ENCODE measurements at regions not wholly inside any gene's neighbourhood (a gene's known extent, or its start where the extent isn't known, plus 50 kb on each side); places are given as distances from the start of the nearest gene placed in this dataset.
"Not testable (repeated sequence)": the region's sequence is repeated elsewhere in the genome, so short reads cannot be mapped to it uniquely, and the experiment has no call there.

DNA sequence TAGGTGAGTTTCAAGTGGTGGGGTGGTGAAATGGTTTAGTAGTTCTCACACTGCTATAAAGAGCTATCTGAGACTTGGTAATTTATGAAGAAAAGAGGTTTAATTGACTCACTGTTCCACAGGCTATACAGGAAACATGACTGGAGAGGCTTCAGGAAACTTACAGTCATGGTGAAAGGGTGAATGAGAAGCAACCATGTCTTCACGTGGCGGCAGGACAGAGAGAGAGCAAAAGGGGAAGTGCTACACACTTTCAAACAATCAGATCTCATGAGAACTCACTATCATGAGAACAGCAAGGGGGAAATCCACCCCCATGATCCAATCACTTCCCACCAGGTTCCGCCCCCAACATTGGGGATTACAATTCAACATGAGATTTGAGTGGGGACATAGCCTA is 67.3 kb upstream of the KCNA1 start:
- TF ChIP-seq, protein P1, sequence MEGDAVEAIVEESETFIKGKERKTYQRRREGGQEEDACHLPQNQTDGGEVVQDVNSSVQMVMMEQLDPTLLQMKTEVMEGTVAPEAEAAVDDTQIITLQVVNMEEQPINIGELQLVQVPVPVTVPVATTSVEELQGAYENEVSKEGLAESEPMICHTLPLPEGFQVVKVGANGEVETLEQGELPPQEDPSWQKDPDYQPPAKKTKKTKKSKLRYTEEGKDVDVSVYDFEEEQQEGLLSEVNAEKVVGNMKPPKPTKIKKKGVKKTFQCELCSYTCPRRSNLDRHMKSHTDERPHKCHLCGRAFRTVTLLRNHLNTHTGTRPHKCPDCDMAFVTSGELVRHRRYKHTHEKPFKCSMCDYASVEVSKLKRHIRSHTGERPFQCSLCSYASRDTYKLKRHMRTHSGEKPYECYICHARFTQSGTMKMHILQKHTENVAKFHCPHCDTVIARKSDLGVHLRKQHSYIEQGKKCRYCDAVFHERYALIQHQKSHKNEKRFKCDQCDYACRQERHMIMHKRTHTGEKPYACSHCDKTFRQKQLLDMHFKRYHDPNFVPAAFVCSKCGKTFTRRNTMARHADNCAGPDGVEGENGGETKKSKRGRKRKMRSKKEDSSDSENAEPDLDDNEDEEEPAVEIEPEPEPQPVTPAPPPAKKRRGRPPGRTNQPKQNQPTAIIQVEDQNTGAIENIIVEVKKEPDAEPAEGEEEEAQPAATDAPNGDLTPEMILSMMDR (IDR thresholded peaks at IDR 0.05): not testable (repeated sequence)
- TF ChIP-seq POLR2A (IDR thresholded peaks at IDR 0.05): not testable (repeated sequence)
